GM23338 (cell line): ENCODE measurements at regions not wholly inside any gene's neighbourhood (a gene's known extent, or its start where the extent isn't known, plus 50 kb on each side); places are given as distances from the start of the nearest gene placed in this dataset.

ENCODE experiments used
- ATAC-seq: fragments of 200-7000 bp; cut with Tn5 transposase; 3 replicates; pipeline ENCODE4 v1.9.1; 2020
- DNase-seq: peaks from one replicate; pipeline ENCODE4 v3.0.0-alpha.2; 2015; ENCODE audit warnings: low spot score
- H2AFZ ChIP-seq: fragments of 200-600 bp; sonication (generic); 2 replicates; pipeline ENCODE4 v1.8.0; 2016; ENCODE audit warnings: antibody characterized with exemption, mild to moderate bottlenecking, moderate library complexity
- H3F3A ChIP-seq: fragments of 200-600 bp; sonication (generic); replicated peaks from 2 replicates; pipeline ENCODE4 v1.8.0; 2017; ENCODE audit warnings: antibody characterized with exemption, mixed run types, low read depth
- H3K27ac ChIP-seq: fragments of 200-600 bp; sonication (generic); 2 replicates; pipeline ENCODE4 v1.6.1; 2016; ENCODE audit warnings: low read depth
- H3K27me3 ChIP-seq: fragments of 200-600 bp; sonication (generic); 2 replicates; pipeline ENCODE4 v1.8.0; 2016; ENCODE audit warnings: mild to moderate bottlenecking, mixed run types, moderate library complexity; ENCODE audit not compliant: insufficient read depth
- H3K36me3 ChIP-seq: fragments of 200-600 bp; sonication (generic); 2 replicates; pipeline ENCODE4 v1.8.0; 2016; ENCODE audit warnings: mild to moderate bottlenecking; ENCODE audit not compliant: insufficient read depth
- H3K4me1 ChIP-seq: fragments of 200-600 bp; sonication (generic); 2 replicates; pipeline ENCODE4 v1.8.0; 2016; ENCODE audit warnings: mild to moderate bottlenecking, moderate library complexity; ENCODE audit not compliant: insufficient read depth
- H3K4me2 ChIP-seq: fragments of 200-600 bp; sonication (generic); 2 replicates; pipeline ENCODE4 v1.7.1; 2017; ENCODE audit warnings: mixed run types
- H3K4me3 ChIP-seq: fragments of 200-600 bp; sonication (generic); 2 replicates; pipeline ENCODE4 v1.6.1; 2016; ENCODE audit warnings: mixed run types
- H3K79me2 ChIP-seq: fragments of 200-600 bp; sonication (generic); replicated peaks from 2 replicates; pipeline ENCODE4 v1.8.0; 2017; ENCODE audit warnings: mild to moderate bottlenecking; ENCODE audit not compliant: insufficient read depth
- H3K9me2 ChIP-seq: fragments of 200-600 bp; sonication (generic); 2 replicates; pipeline ENCODE4 v1.8.0; 2017; ENCODE audit not compliant: insufficient read depth
- H4K20me1 ChIP-seq: fragments of 200-600 bp; sonication (generic); replicated peaks from 2 replicates; pipeline ENCODE4 v1.8.0; 2017; ENCODE audit warnings: mild to moderate bottlenecking; ENCODE audit not compliant: insufficient read depth
- H3K27ac Mint-ChIP-seq: 2 replicates; pipeline ENCODE4 v1.8.0; 2020; ENCODE audit warnings: inconsistent platforms, mild to moderate bottlenecking, moderate library complexity, mixed read lengths
- H3K27me3 Mint-ChIP-seq: 3 replicates; pipeline ENCODE4 v1.8.0; 2022; ENCODE audit warnings: low read depth, mild to moderate bottlenecking, moderate library complexity, mixed read lengths, inconsistent platforms; ENCODE audit not compliant: insufficient read depth, poor library complexity
- H3K36me3 Mint-ChIP-seq: 3 replicates; pipeline ENCODE4 v1.8.0; 2021; ENCODE audit warnings: low read depth, mild to moderate bottlenecking, inconsistent platforms, moderate library complexity, mixed read lengths
- H3K4me1 Mint-ChIP-seq: 3 replicates; pipeline ENCODE4 v1.8.0; 2020; ENCODE audit warnings: mild to moderate bottlenecking, inconsistent platforms, mixed read lengths
- H3K4me3 Mint-ChIP-seq: 3 replicates; pipeline ENCODE4 v1.8.0; 2021; ENCODE audit warnings: moderate library complexity, mild to moderate bottlenecking, inconsistent platforms, mixed read lengths
- H3K9me3 Mint-ChIP-seq: 3 replicates; pipeline ENCODE4 v1.8.0; 2020; ENCODE audit warnings: moderate library complexity, mild to moderate bottlenecking, inconsistent platforms, mixed read lengths
- CREB1 ChIP-seq: fragments of 250-450 bp; sonication (Bioruptor Pico); IDR thresholded peaks from 2 replicates; pipeline ENCODE4 v1.5.0; 2020; ENCODE audit warnings: low read depth, mild to moderate bottlenecking, moderate library complexity
- CTCF ChIP-seq, 2 experiments: fragments of 200-600 bp in 1 of 2; sonication (generic) in 1 of 2; conservative IDR thresholded peaks; 2 replicates each; pipeline versions ENCODE4 v1.5.1 to v1.6.1; 2016 to 2017; ENCODE audit warnings: antibody characterized with exemption in 2 of 2, low read depth in 2 of 2, mild to moderate bottlenecking in 2 of 2, moderate library complexity in 1 of 2
- JUNB ChIP-seq: IDR thresholded peaks from one replicate; pipeline ENCODE4 v1.6.1; 2016; ENCODE audit warnings: antibody characterized with exemption; ENCODE audit not compliant: unreplicated experiment
- POLR2AphosphoS5 ChIP-seq: IDR thresholded peaks from 2 replicates; pipeline ENCODE4 v1.6.1; 2016; ENCODE audit warnings: antibody characterized with exemption, low read depth
- ZNF114 ChIP-seq: fragments of 250-450 bp; sonication (Bioruptor Pico); IDR thresholded peaks from 2 replicates; pipeline ENCODE4 v1.5.0; 2020; ENCODE audit warnings: mild to moderate bottlenecking, moderate library complexity
- ZNF462 ChIP-seq: fragments of 250-450 bp; sonication (Bioruptor Pico); IDR thresholded peaks from 2 replicates; pipeline ENCODE4 v1.5.0; 2020; ENCODE audit warnings: mild to moderate bottlenecking, moderate library complexity

GRCh38 chr2:60320724-60321123 is 232.7 kb downstream of the BCL11A start:
- no peak overlapping the region for H3K4me3 Mint-ChIP-seq
- H3K27me3 ChIP-seq, result no peaks in the 10 kb centered on the region
- no peaks in the 10 kb centered on the region for H3K9me2 ChIP-seq
- no peak overlapping the region for H3K4me2 ChIP-seq
- no peaks in the 10 kb centered on the region for H3K79me2 ChIP-seq
- no peak for TF ChIP-seq ZNF462
- no peak for TF ChIP-seq CREB1
- no peak for TF ChIP-seq POLR2AphosphoS5
- no peak for TF ChIP-seq JUNB
- no peak for TF ChIP-seq CTCF (conservative IDR thresholded peaks at IDR 0.05; ENCODE audit: low read depth in 2 of 2)
- no peak for TF ChIP-seq ZNF114 (CRISPR knock-in tag)
- no peaks in the 10 kb centered on the region for H3K36me3 ChIP-seq
- peaks cover 39% of the 10 kb centered on the region for H3K4me1 Mint-ChIP-seq
- no peaks in the 10 kb centered on the region for H3F3A ChIP-seq
- no peak overlapping the region for H2AFZ ChIP-seq
- H3K4me3 ChIP-seq, result no peak overlapping the region
- H3K9me3 Mint-ChIP-seq, result no peaks in the 10 kb centered on the region
- no peaks in the 10 kb centered on the region for H4K20me1 ChIP-seq
- H3K4me1 ChIP-seq, result peaks cover 29% of the 10 kb centered on the region
- DNase-seq (no peak), ATAC-seq (no peak)
- no peak overlapping the region for H3K27ac Mint-ChIP-seq
- peaks cover 5% of the 10 kb centered on the region for H3K27me3 Mint-ChIP-seq
- H3K27ac ChIP-seq, result no peak overlapping the region
- no peaks in the 10 kb centered on the region for H3K36me3 Mint-ChIP-seq
